KG1 (cell line): ENCODE measurements at regions not wholly inside any gene's neighbourhood (a gene's known extent, or its start where the extent isn't known, plus 50 kb on each side); places are given as distances from the start of the nearest gene placed in this dataset.

Experiments
- DNase-seq: peaks from one replicate; lab custom pipeline; 2025; lab: John Stamatoyannopoulos, UW

- no peak for DNase-seq
These were observed 110.0 kb upstream of the CDIN1 start for GRCh38 chr15:36469311-36469966.

- no peak for DNase-seq
These were observed 106.8 kb upstream of the CDIN1 start for GRCh38 chr15:36472672-36473071.

DNA sequence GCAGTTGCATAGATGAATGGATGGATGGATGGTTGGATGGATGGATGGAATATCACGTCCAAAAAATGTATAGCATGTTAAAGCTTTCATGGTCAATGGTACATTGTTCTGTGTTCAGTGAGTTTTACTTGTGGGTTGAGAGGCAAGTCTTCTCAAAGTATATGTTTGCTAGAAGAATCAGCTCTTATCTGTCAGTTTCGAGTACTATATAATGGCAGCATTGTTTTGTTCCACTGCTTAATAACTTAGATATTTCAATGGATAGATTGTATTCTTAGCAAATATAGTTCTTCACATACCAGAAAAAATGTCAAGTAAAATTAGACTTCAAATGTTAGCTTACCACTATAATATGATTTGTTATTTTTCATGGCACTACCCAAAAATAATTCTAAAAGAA lies 100.9 kb upstream of the CDIN1 start:
- no peak for DNase-seq

DNA sequence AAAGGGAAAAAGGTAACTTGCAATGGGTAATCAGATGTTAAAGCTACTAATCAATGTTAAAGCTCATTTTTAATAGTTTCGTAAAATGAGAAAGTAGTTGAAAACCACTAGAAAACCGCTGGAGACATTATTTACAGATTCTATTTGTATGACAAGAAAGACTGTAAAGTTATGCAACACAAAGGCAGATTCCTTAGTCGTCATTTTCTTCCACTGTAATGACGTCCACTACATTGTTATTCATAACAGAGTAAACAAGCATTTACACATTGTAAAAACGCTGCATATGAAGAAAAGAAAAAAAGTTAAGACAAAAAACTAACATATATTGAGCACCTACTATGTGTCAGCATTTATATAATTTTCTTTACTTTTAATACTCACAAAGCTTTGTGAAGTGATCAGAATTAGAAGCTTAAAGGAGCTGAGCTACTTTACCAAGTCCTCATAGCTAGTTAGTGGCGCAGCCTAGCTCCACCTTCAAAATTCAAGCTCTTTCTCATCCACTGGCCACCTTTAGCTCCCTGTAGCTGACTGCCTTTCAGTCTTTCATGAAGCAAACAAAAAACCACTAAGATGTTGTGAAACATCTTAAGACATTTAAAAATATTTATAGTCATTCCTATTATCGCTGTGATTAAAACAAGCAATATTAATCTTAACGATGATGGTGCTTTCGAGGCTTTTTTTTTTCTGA lies 100.1 kb upstream of the CDIN1 start:
- DNase-seq, result no peak

GRCh38 chr15:36481156-36481555 lies 98.3 kb upstream of the CDIN1 start:
- DNase-seq, result no peak

- DNase-seq, result no peak
These were observed 96.0 kb upstream of the CDIN1 start for GRCh38 chr15:36483409-36483808.

DNA sequence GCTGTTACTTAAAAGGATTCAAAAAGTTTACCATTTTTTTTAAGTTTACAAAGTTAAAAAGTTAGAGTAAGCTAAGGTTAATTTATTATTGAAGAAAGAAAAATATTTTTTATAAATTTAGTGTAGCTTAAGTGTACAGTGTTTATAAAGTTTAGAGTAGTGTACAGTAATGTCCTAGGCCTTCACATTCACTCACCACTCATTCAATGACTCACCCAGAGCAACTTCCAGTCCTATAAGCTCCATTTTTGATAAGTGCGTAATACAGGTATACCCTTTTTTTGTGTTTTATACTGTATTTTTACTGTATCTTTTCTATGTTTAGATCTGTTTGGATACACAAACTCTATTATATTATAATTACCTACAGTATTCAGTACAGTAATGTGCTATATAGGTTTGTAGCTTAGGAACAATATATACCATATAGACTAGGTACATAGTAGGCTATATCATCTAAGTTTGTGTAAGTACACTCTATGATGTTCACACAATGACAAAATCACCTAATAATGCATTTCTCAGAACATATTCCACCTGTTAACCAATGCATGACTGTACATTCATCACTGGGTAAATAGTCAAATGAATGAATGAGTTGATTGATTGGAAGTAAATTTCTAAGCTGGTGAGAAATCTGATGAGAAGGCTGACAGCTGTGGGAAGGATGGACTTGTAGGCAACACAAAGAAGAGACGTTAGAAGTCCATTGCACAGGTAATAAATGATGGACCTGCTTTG lies 95.2 kb upstream of the CDIN1 start:
- no peak for DNase-seq

DNA sequence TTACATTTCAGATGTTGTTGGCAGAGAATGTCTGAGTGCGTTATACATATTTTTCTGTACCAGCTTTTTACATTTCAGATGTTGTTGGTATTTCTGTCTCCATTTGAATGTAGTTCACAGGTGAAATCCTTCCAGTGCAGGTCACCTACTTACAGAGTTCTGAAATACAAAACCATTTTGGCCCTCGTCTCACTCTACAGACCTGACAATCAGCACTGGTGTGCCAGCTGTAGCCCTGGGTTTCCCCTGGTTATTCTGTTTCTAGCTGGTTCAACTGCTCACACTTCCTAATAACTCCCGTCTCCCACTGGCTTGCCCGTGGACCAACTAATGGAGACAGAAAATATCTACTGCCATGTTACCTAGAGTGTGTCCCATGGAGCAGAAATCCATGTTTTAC lies 87.5 kb upstream of the CDIN1 start:
- no peak for DNase-seq

DNA sequence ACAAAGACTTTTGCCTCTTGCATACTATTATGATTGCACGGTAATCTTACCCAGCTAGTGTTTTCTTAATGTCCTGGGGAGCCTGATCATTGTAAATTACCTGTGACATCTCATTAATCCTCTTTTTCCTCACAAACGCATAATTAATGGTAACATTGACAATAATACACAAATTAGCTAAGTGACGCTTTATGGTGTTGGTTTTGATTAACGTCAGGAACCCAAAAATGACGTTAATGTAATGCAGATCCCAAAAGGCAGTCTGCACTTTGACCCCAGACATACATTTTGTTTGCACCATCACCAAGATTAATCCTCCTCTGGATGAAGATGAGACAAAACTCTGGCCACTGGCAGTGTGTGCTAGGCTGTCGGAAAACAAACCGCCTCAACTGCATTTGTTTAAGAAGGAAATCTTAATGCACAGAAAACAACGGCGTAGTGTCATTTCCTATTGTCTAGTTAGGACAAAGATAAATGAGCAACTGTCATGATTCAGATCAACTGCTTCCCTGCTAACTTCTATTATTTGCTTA lies 83.9 kb upstream of the CDIN1 start:
- DNase-seq, result no peak

DNA sequence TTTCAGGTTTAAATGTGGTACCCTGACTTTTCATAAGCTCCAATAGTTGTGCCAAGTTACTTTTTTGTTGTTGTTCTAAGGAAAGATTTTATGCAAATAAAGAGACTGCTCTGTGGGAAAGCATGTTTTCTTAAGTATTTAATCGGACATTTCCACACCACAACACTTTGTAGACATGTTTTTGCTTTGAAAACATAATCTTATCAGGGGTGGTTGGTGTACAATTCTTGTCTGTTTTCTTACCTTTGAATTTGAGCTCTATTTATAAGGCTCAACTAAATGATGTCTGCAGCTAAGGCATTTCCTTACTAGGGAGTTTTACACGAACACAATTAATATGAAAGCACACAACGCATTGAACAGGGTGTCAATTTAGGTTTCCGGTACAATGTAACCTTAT lies 81.5 kb upstream of the CDIN1 start:
- no peak for DNase-seq

GRCh38 chr15:36498401-36498800 lies 81.0 kb upstream of the CDIN1 start:
- no peak for DNase-seq

DNA sequence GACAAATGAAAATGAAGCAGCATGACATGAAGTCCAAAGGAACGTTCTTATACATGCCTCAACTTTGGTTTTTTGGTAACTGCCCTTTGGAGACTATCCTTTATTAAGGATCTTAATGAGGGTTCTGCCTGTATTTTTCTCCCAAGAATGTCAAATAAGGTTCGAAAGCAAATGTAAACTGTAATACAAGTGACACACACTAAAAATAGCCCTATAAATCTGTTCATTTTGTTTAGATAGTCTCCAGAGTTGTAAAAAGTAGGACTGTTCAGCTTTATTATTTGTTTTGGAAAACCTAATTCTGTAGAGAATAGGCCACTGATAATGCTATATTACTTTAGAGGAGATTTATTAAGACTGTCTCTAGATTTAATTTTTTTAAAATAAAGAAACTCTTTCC lies 80.5 kb upstream of the CDIN1 start:
- no peak for DNase-seq

DNA sequence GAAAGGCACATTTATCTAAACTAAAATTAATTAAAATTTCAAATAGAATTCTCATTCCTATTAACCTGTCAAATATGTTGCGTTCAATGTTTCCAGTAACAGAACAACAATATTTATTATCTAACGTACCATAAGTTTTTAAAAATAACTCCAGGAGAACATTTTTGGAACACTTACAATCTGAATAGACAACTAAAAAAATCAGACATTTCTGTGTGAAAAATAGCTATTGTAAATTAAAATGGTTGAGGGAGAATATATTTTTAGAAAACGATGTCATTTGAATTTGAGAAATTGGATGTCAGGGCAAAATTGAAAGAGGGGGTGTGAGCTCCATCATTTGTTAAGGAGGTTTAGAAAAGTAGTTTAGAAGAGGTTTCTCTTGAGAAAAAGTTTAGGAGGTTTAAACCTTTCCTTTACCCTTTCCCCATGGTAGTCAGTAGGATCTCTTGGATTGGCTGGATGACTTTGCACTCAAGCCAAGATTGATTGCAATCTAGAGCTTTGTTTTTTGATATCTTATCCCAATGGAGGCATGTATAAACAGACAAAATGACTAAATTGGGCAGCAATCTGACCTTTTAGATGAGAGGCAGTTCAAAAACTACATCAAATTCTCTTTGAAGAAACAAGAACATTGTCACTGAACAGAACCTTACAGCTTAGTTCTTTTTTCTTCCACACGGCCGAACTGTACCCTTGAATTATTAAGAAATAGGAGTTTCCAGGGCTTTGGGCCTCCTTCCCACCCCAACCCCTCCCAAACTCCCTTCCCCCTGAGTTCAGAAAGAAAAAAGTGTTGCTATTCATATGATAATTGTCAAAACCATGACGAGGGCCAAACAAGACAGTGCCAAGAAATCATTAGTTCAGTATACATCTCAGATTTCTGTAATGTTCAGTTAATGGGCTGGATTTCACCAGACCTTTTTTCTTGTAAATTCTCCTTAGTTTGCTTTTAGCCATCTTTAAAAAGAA lies 79.7 kb upstream of the CDIN1 start:
- DNase-seq, result no peak

GRCh38 chr15:36501063-36501678 lies 78.3 kb upstream of the CDIN1 start:
- no peak for DNase-seq

GRCh38 chr15:36502509-36502908 lies 76.9 kb upstream of the CDIN1 start:
- DNase-seq, result no peak

GRCh38 chr15:36506733-36507356 lies 72.6 kb upstream of the CDIN1 start:
- no peak for DNase-seq

- no peak for DNase-seq
These were observed 72.0 kb upstream of the CDIN1 start for GRCh38 chr15:36507458-36507857.

DNA sequence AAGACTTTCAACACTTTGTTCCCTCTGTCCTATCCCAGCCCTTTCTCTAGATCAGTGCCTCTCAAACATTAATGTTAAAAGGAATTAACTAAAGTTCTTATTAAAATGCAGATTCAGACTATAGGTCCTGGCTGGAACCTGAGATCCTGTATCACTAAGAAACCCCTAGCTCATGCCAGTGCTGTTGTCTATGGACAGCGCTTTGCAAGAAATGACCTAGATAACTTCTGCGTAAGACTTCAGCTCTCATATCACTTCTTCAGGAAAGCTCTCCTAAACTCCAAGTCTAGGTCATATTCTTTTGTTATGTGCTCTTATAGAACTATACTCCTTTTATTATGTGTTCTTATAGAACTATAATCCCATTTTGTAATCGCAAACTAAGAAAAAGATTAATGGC lies 67.8 kb upstream of the CDIN1 start:
- no peak for DNase-seq

DNA sequence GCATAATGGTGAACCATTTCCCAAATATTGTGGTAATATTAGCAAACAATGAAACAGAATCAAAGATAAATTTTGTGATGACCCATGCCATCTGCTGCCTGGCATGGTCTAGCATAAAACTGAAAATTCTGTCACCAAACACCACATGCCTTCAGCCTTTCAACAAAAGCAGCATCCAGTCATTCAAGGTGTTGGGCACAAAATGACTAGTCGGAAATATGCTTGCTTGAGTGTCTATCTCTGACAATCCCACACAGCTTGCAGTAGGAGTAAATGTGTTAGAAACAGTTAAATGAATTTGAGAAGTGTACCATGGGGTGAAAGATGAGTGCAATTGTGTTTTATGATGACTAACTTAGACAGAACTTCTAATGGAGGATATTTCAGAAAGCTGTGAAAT lies 61.7 kb upstream of the CDIN1 start:
- DNase-seq, result no peak

DNA sequence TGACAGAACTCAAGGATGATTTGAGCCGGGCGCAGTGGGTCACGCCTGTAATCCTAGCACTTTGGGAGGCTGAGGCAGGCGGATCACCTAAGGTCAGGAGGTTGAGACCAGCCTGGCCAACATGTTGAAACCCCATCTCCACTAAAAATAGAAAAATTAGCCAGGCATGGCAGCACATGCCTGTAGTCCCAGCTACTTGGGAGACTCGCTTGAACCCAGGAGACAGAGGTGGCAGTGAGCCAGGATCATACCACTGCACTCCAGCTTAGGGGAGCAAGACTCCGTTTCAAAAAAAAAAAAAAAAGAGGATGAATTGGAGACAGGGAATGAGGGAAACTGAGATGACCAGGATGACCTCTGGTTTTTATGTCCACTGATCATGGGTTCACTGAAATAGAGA lies 60.4 kb upstream of the CDIN1 start:
- no peak for DNase-seq

- no peak for DNase-seq
These were observed 54.0 kb upstream of the CDIN1 start for GRCh38 chr15:36525430-36525829.
